ENCODE measurements at regions not wholly inside any gene's neighbourhood (a gene's known extent, or its start where the extent isn't known, plus 50 kb on each side); places are given as distances from the start of the nearest gene placed in this dataset.

DNA sequence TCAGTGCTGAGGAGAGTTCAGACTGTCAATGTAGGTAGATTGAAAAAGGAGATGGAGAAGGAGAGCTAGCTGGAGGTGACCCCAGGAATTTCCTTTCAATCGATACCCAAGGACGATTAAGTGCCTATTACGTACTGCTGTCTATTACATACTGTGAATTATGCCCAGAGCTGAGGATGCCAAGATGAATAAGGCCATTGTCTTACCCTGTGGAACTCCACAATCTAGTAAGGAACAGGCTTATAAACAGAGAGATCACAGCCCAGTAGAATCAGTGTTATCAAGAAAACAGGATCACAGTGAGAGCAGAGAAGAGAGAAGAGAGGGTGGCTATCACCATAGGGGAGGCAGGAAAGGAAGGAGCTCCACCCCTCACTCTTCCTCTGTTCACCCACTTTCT lies 54.1 kb upstream of the PDE8B start (continued):
- TF ChIP-seq FOXA2 (IDR thresholded peaks at IDR 0.05): no peak

DNA sequence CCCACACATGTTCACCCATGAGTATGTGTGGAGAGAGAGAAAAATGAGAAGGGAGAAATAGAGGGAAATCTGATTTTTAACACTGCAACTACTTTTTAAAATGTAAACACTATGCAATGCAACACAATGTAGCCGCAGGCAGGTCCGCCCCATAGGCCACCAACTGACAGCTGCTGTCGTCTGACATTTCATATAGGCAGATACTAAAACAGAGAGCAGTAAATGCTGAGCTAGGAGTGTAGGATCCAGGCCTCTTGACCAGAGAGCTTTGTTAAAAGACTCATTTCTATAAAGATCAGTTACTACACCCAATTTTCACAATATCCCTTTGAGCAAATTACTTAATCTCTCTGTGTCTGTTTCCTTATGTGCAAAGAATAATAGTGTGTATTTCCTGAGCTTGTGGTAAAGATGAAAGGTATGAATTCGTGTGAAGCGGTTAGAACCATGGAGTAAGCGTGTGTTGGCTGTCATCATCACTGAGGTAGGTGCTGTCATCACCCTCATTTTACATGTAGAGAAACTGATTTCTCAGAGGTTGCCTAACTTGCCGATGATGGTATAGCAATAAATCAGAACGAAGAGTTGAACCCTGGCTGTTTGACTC lies 55.2 kb upstream of the PDE8B start:
- whole genome bisulfite sequencing: 89% methylated on average over 8 of the region's 8 CpGs
- no peak overlapping the region for H3K9ac ChIP-seq (ENCODE audit: low read depth in 1 of 2, low read length in 2 of 2)
- no peaks in the 10 kb centered on the region for H3K9me3 ChIP-seq (ENCODE audit: control insufficient read depth in 4 of 4, low read length in 3 of 4)
- no peak overlapping the region for H3K27ac ChIP-seq (ENCODE audit: low read depth in 1 of 2, low read length in 2 of 2)
- peaks cover 0 to 4% (median 0%) of the 10 kb centered on the region in 4 donors for H3K36me3 ChIP-seq (ENCODE audit: control insufficient read depth in 4 of 4, insufficient read depth in 3 of 4, low read depth in 1 of 4, low read length in 3 of 4)
- no peak for DNase-seq (ENCODE audit: low spot score)
- TF ChIP-seq GABPA (IDR thresholded peaks at IDR 0.05 in 1 of 2, conservative IDR thresholded peaks at IDR 0.05 in 1 of 2) (no peak), JUND (IDR thresholded peaks at IDR 0.05) (no peak), RAD21 (IDR thresholded peaks at IDR 0.05) (no peak), FOXA2 (IDR thresholded peaks at IDR 0.05) (no peak), YY1 (IDR thresholded peaks at IDR 0.05) (no peak), HNF4G (IDR thresholded peaks at IDR 0.05) (no peak), FOXA1 (IDR thresholded peaks at IDR 0.05) (no peak), RXRA (IDR thresholded peaks at IDR 0.05) (no peak), TAF1 (conservative IDR thresholded peaks at IDR 0.05) (no peak), HNF4A (conservative IDR thresholded peaks at IDR 0.05) (no peak), EGR1 (IDR thresholded peaks at IDR 0.05; ENCODE audit: low read depth in 2 of 2) (no peak), SP1 (IDR thresholded peaks at IDR 0.05) (no peak)
- TF ChIP-seq, protein P1, sequence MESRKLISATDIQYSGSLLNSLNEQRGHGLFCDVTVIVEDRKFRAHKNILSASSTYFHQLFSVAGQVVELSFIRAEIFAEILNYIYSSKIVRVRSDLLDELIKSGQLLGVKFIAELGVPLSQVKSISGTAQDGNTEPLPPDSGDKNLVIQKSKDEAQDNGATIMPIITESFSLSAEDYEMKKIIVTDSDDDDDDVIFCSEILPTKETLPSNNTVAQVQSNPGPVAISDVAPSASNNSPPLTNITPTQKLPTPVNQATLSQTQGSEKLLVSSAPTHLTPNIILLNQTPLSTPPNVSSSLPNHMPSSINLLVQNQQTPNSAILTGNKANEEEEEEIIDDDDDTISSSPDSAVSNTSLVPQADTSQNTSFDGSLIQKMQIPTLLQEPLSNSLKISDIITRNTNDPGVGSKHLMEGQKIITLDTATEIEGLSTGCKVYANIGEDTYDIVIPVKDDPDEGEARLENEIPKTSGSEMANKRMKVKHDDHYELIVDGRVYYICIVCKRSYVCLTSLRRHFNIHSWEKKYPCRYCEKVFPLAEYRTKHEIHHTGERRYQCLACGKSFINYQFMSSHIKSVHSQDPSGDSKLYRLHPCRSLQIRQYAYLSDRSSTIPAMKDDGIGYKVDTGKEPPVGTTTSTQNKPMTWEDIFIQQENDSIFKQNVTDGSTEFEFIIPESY (IDR thresholded peaks at IDR 0.05): no peak
- TF ChIP-seq, protein P2, sequence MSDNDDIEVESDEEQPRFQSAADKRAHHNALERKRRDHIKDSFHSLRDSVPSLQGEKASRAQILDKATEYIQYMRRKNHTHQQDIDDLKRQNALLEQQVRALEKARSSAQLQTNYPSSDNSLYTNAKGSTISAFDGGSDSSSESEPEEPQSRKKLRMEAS (IDR thresholded peaks at IDR 0.05): no peak
- H3K4me3 ChIP-seq (ENCODE audit: low read depth in 1 of 3, low read length in 3 of 3): no peak overlapping the region
- H3K27me3 ChIP-seq (ENCODE audit: control insufficient read depth in 4 of 4, insufficient read depth in 4 of 4, low read length in 3 of 4): no peaks in the 10 kb centered on the region
- H3K4me1 ChIP-seq (ENCODE audit: control insufficient read depth in 4 of 4, insufficient read depth in 4 of 4, low read length in 3 of 4): no peaks in the 10 kb centered on the region

DNA sequence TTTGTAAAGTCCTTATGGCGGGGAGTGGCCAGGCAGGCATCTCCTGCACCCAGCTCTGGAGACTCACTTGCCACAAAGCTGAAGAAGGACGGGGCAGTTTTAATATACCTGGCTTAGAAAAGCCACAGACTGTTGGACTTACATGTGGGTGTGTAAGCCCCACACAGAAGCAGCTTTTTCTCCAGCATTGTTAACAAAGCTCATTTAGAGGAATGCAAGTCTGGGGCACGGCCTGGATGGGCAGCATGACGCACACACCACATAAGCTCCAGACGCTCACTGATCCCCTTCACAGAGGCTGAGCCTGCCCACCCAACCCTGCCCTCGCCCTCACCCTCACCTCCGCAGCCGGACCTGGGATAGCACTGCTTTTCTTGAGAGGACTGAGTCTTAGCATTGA lies 58.0 kb upstream of the PDE8B start:
- no peaks in the 10 kb centered on the region for H3K9me3 ChIP-seq (ENCODE audit: control insufficient read depth in 4 of 4, low read length in 3 of 4)
- no peaks in the 10 kb centered on the region for H3K4me1 ChIP-seq (ENCODE audit: control insufficient read depth in 4 of 4, insufficient read depth in 4 of 4, low read length in 3 of 4)
- TF ChIP-seq FOXA1 (IDR thresholded peaks at IDR 0.05): no peak
- TF ChIP-seq JUND (IDR thresholded peaks at IDR 0.05): no peak
- no peak for TF ChIP-seq HNF4A (conservative IDR thresholded peaks at IDR 0.05)
- no peak overlapping the region for H3K27ac ChIP-seq (ENCODE audit: low read depth in 1 of 2, low read length in 2 of 2)
- no peak overlapping the region for H3K9ac ChIP-seq (ENCODE audit: low read depth in 1 of 2, low read length in 2 of 2)
- no peak overlapping the region for H3K4me3 ChIP-seq (ENCODE audit: low read depth in 1 of 3, low read length in 3 of 3)
- peaks cover 0 to 4% (median 0%) of the 10 kb centered on the region in 4 donors for H3K36me3 ChIP-seq (ENCODE audit: control insufficient read depth in 4 of 4, insufficient read depth in 3 of 4, low read depth in 1 of 4, low read length in 3 of 4)
- WGBS: 87% methylated on average over 8 of the region's 8 CpGs
- no peaks in the 10 kb centered on the region for H3K27me3 ChIP-seq (ENCODE audit: control insufficient read depth in 4 of 4, insufficient read depth in 4 of 4, low read length in 3 of 4)
- no peak for DNase-seq (ENCODE audit: low spot score)

DNA sequence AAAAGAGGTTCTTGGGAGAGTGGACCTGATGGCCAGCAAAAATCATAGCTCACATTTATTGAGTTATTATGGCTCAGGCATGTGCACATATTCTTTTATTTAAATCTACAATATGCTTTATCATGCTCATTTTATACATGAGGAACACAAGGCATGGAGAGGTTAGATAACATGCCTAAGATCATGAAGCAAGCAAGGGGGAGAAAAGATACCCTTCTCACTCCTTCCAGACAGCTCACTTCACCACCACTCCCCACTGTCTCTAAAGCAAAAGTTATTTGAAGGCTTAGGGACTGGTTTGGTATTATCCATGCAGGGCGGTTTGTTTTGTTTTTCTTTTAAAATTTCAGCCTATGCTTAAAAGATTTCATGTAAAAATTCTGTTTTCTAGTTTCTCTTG lies 59.0 kb upstream of the PDE8B start:
- WGBS: 99% methylated on average over 1 of the region's 1 CpG
- TF ChIP-seq SP1 (IDR thresholded peaks at IDR 0.05) (no peak), RAD21 (IDR thresholded peaks at IDR 0.05) (no peak), FOXA1 (IDR thresholded peaks at IDR 0.05) (no peak), RXRA (IDR thresholded peaks at IDR 0.05) (no peak), NR2F2 (IDR thresholded peaks at IDR 0.05) (no peak), HNF4G (IDR thresholded peaks at IDR 0.05) (no peak), FOXA2 (IDR thresholded peaks at IDR 0.05) (no peak), EGR1 (IDR thresholded peaks at IDR 0.05; ENCODE audit: low read depth in 2 of 2) (no peak), GABPA (IDR thresholded peaks at IDR 0.05 in 1 of 2, conservative IDR thresholded peaks at IDR 0.05 in 1 of 2) (no peak), HNF4A (conservative IDR thresholded peaks at IDR 0.05) (no peak), YY1 (IDR thresholded peaks at IDR 0.05) (no peak), JUND (IDR thresholded peaks at IDR 0.05) (no peak)
- TF ChIP-seq, protein P1 (IDR thresholded peaks at IDR 0.05): no peak
- TF ChIP-seq, protein P2 (IDR thresholded peaks at IDR 0.05): no peak
- TF ChIP-seq, protein P3, sequence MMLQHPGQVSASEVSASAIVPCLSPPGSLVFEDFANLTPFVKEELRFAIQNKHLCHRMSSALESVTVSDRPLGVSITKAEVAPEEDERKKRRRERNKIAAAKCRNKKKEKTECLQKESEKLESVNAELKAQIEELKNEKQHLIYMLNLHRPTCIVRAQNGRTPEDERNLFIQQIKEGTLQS (IDR thresholded peaks at IDR 0.05): no peak
- TF ChIP-seq, protein P4, sequence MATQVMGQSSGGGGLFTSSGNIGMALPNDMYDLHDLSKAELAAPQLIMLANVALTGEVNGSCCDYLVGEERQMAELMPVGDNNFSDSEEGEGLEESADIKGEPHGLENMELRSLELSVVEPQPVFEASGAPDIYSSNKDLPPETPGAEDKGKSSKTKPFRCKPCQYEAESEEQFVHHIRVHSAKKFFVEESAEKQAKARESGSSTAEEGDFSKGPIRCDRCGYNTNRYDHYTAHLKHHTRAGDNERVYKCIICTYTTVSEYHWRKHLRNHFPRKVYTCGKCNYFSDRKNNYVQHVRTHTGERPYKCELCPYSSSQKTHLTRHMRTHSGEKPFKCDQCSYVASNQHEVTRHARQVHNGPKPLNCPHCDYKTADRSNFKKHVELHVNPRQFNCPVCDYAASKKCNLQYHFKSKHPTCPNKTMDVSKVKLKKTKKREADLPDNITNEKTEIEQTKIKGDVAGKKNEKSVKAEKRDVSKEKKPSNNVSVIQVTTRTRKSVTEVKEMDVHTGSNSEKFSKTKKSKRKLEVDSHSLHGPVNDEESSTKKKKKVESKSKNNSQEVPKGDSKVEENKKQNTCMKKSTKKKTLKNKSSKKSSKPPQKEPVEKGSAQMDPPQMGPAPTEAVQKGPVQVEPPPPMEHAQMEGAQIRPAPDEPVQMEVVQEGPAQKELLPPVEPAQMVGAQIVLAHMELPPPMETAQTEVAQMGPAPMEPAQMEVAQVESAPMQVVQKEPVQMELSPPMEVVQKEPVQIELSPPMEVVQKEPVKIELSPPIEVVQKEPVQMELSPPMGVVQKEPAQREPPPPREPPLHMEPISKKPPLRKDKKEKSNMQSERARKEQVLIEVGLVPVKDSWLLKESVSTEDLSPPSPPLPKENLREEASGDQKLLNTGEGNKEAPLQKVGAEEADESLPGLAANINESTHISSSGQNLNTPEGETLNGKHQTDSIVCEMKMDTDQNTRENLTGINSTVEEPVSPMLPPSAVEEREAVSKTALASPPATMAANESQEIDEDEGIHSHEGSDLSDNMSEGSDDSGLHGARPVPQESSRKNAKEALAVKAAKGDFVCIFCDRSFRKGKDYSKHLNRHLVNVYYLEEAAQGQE (IDR thresholded peaks at IDR 0.05): no peak

More for the DNA sequence above, 59.0 kb upstream of the PDE8B start:
- Histone ChIP-seq H3K9me3 (ENCODE audit: control insufficient read depth in 4 of 4, low read length in 3 of 4) (no peaks in the 10 kb centered on the region), H3K4me1 (ENCODE audit: control insufficient read depth in 4 of 4, insufficient read depth in 4 of 4, low read length in 3 of 4) (no peaks in the 10 kb centered on the region), H3K27ac (ENCODE audit: low read depth in 1 of 2, low read length in 2 of 2) (no peak overlapping the region), H3K9ac (ENCODE audit: low read depth in 1 of 2, low read length in 2 of 2) (no peak overlapping the region), H3K36me3 (ENCODE audit: control insufficient read depth in 4 of 4, insufficient read depth in 3 of 4, low read depth in 1 of 4, low read length in 3 of 4) (peaks cover 0 to 4% (median 0%) of the 10 kb centered on the region in 4 donors), H3K27me3 (ENCODE audit: control insufficient read depth in 4 of 4, insufficient read depth in 4 of 4, low read length in 3 of 4) (no peaks in the 10 kb centered on the region), H3K4me3 (ENCODE audit: low read depth in 1 of 3, low read length in 3 of 3) (no peak overlapping the region)
- DNase-seq (ENCODE audit: low spot score): no peak

Data from liver (tissue), 7 donors.